Dermis blood vessel endothelial cell (primary cell): ENCODE measurements at regions not wholly inside any gene's neighbourhood (a gene's known extent, or its start where the extent isn't known, plus 50 kb on each side); places are given as distances from the start of the nearest gene placed in this dataset.
"Not testable (repeated sequence)": the region's sequence is repeated elsewhere in the genome, so short reads cannot be mapped to it uniquely, and the experiment has no call there.

Experiments
- DNase-seq: peaks from one replicate; pipeline ENCODE4 v3.0.0; 2010

DNA sequence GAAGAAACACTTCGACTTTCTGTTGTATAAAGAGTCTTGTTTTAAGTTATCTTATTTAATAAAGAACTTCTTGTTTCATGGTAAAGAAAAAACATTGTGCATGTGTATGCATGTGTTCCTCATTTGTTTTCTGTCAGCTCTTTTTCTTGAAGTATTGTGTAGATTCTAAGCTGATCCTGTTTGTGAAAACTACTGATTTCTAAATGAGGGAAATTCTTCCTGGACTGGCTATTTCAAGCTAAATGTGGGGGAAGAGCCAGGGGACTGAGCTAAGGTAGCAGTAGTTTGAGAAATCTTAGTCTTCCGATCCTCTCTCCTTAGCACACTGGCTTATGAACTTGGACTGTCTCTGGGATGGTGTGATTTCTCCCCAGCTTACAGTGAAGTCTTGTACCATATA lies 56.4 kb upstream of the RBMS1 start:
- no peak for DNase-seq

- no peak for DNase-seq
Observed at GRCh38 chr2:160551259-160551658, 57.7 kb upstream of the RBMS1 start.

- no peak for DNase-seq
Observed at GRCh38 chr2:160555420-160556071, 61.9 kb upstream of the RBMS1 start.

GRCh38 chr2:160557903-160558302 lies 64.3 kb upstream of the RBMS1 start:
- no peak for DNase-seq

DNA sequence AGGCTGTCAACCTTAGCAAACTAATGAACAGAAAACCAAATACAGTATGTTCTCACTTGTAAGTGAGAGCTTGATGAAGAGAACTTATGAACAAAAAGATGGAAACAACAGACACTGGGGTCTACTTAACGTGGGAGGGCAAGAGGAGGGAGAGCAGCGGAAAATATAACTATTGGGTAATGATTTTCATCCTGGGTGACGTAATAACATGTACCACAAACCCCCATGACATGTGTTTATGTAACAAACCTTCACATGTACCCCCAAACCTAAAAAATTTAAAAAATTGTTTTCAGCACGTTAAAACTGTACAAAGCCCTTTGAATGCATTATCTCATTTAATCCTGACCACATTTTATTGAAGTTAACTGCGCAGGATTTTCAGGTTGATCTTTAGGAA lies 64.9 kb upstream of the RBMS1 start:
- no peak for DNase-seq

DNA sequence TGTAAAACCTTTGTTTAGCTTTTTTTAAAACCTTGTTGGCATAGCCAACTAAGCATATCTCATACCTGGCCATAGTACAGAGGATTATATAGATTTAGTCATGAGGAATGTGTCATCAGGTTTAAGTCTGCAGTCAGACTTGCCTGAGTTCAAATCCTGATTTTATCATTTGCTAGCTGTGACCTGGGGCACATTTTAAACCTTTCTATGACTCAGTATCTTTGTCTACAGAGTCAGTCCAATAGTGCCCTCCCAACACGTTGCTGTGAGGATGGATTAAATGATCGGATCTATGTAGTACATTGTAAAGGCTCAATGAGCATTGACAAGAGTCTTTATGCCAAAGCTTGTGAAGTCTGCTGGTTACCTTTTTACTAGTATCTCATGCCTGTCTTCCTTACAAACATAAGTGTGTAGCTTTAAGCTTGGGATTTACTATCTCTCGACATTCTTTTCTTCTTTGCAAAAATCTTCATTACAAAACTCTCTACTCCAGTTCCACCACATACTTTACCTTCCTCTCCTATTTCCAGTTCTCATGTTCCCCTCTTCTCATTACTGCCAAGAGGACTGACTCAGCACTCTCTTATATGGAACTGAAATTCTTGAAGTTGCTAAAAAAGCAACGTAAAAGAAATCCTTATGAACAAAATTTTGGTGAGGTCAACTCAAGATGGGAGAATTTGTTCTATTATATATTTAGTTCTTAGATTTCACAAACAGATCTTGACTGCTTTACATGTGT lies 68.1 kb upstream of the RBMS1 start:
- no peak for DNase-seq

DNA sequence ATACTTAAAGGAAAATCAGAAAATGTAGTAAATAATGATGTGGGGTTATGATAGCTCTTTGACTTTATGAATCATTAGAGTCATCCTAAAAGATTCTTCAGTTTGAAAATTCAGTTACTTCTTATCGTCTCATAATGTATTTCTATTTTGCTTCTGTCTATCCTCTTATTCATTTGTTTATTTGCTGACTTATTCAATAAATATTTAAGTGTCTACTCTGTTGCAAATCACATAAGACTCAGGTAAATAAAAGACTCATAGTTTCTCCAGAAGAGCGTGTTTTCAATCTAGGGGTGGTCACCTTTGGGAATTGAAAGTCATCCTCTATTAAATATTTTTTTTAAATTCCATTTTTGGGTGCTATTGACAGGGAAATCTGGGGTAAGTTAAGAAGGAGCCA lies 69.1 kb upstream of the RBMS1 start:
- DNase-seq = no peak

GRCh38 chr2:160564591-160564990 lies 71.0 kb upstream of the RBMS1 start:
- peak; percentile 24 for DNase-seq

DNA sequence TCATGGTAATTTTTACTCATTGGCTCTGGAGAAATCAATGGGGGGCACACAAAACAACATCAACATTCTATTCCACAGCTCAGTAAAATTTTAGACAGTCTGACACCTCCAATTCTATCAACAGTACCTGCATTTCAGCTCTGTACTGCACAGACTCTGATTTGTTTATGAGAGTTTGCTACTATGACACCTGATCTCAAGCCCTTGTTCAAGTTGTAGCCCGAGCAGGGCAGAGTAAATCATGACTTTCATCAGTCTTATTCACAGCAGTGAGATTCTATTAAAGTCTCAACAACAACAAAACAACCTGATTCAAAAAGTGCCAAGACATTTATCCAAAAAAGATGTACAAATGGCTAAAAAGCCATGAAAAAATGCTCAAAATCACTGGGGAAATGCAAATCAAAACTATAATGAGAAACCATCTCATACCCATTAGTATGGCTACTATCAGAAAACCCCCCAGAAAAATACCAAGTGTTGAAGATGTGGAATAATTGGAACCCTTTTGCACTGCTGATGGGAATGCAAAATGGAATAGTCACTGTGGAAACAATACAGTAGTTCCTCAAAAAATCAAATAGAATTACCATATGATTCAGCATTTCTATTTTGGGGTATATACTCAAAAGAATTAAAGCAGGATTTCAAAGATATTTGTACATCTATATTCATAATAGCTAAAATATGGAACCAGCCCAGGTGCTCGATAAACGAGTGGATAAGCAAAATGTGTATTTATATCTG lies 71.7 kb upstream of the RBMS1 start:
- DNase-seq = no peak

DNA sequence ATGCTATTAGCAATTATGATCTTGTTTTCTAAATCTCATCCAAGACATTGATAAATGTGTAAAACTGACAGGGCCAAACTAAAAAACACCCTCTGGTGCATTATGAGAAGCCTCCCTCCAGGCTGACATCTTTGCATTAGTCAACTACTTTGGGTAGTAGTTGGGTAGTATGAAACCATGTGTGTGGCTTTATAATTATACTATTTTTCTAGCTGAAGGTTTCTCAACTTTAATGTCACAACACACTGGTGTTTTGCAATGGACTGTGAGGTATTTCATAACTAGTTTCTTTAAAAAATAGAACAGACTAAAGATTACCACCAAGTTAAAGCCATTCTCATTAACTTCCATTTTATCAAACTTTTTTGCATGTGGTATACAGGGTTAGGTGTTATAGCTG lies 73.1 kb upstream of the RBMS1 start:
- DNase-seq = no peak

- DNase-seq = no peak
Observed at GRCh38 chr2:160568856-160569255, 75.2 kb upstream of the RBMS1 start.

DNA sequence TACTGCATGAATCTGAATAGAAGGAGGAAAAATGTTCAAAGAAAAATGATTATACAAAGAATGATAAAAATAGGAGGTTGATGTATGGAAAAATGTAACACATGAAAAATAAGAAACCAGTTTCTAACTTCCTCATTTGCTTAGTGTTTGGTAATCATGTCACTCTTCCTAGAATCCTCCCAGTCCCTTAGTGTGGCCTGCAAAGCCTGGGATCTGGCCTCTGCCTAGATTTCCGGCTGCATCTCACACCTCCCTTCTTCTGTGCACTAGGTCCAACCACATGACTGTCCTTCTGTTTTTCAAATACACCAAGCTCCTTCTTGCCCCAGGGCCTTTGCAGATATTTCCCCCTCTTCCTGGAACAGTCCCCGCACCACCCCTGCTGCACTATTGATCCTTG lies 76.8 kb upstream of the RBMS1 start:
- DNase-seq = no peak

DNA sequence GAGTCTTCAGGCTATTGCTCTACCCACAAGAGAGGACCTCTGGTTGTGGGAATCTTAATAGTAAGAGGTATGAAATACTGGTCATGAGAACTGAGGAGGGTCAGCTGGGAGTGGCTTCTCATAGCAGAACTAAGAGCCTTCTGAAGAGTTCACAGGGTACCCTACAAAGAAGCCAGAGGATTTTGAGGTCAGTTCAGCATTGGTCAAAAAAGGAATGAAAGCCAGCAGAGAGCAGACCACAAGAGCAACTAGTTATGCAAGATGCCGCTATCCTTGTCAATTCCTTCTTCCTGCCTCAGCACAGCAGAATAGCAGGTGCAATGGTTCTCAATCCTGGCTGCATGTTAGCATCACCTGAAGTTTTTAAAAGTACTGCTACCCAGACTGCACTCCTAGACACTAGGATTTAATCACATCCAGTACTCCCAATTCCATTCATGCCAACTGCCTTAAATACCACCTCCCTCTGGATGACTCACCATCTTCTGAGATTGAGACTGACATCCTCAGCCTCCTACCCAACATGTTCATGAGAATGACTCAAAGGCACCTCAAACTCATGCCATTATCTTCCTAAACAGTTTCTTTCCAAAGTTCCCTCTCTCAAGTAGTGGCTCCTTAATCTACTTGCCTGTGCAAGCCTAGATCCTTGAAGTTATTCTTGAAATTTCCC lies 81.0 kb upstream of the RBMS1 start:
- peak; percentile 12 for DNase-seq

DNA sequence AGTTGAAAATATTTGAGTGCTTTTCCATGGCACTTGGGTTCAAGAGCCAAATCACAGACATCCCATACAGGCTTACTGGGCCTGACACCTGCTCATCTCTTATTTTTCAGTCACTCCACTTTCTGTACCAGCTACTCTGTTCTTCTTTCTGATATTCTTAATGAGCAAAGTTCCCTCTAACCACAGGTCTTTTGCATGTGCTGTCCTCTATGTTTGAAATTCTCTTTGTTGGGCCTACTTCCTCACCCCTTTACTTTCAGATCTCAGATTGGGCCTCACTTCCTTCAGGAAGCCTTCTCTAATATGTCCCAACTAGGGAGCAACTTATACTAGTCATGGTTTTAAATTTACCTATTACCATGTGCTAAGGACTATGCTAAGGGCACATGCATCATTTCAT lies 81.8 kb upstream of the RBMS1 start:
- no peak for DNase-seq

GRCh38 chr2:160576054-160576499 lies 82.5 kb upstream of the RBMS1 start:
- DNase-seq = peak; percentile 21

- not testable (repeated sequence) for DNase-seq
Observed at GRCh38 chr2:160577081-160577480, 83.5 kb upstream of the RBMS1 start.

- no peak for DNase-seq
Observed at GRCh38 chr2:160581035-160581434, 87.4 kb upstream of the RBMS1 start.

DNA sequence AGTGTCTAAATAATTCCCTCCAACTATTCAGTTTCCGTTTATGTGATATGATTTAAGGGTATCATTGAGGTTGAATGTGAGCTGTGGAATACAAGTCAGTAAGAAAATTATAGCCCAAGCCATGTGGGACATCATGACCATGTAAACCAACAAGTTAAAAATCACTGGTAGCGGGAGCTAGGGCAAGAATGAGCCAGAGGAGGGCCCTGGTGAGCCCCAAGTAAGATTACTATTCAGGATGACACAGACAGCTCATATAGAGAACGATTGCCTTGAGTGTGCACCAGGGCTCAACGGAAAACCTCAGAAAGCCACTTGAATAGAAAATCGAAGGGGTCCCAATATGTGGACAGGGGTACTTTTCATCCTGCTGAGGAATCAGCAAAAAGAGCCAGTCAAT lies 87.8 kb upstream of the RBMS1 start:
- no peak for DNase-seq

DNA sequence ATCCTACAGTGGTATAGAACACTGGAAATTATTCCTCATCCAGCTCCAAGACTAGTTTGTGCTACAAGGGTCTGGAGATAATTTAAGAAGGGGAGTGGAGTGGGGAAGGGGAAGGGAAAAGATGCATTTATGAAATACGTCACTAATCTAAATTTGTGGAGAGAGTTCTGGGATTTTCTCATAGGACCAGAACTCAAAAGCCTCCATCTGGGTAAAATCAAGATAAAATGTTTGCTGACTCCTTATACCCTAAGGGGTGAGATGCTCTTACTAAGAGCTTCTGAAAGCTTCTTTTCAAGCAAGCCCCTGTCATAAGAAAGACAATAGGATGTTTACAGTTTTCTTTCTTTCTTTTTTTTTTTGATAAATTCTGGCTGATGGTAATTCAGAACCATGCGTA lies 88.5 kb upstream of the RBMS1 start:
- DNase-seq = no peak

DNA sequence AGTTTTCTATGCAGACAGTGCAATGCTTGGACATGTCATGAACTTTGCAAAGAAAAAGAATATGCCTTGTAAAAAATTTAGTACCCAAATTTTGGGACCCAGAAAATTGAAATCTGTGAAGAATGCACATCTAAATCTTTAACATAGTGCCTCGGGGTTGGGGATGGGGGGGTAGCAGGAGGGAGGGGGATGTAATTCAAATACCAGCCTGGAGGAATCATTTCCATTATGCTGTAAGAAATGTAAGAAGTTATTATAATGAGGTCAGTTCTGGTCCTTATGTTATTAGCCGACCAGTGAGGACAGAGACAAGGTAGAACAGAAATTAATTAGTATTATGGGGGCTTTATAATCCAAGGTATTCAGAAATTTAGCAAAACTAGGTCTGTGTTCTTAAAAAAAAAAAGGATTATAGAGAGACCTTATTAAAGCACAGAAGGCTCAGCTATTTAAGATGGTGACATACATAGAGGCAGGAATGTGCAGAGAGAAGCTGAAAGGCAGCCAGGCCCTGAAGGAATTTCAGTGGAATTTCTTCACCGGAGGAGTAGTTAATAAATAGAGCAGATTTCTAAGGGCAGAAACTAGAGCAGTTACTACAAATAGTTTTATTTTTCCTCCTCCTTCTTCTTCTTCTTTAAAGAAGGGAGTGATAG lies 89.0 kb upstream of the RBMS1 start:
- no peak for DNase-seq

DNA sequence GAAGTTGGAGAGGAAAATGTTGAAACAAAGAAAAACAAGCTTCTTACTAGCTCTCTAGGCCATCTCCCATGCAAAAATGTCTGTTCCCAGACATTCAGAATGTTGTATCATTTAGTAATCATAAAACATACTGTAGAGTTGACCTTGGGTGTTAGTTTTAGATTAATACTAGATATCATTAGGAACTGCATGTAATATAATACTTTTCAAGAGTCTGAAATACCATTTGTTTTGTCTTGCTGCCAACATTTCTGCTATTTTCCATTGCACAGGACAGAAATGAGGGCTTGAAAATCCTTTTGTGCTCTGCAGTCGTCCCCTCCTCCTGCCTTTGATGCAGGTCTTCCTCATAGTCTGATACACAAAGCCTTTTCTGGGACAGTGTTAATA lies 89.5 kb upstream of the RBMS1 start:
- peak; percentile 29 for DNase-seq

DNA sequence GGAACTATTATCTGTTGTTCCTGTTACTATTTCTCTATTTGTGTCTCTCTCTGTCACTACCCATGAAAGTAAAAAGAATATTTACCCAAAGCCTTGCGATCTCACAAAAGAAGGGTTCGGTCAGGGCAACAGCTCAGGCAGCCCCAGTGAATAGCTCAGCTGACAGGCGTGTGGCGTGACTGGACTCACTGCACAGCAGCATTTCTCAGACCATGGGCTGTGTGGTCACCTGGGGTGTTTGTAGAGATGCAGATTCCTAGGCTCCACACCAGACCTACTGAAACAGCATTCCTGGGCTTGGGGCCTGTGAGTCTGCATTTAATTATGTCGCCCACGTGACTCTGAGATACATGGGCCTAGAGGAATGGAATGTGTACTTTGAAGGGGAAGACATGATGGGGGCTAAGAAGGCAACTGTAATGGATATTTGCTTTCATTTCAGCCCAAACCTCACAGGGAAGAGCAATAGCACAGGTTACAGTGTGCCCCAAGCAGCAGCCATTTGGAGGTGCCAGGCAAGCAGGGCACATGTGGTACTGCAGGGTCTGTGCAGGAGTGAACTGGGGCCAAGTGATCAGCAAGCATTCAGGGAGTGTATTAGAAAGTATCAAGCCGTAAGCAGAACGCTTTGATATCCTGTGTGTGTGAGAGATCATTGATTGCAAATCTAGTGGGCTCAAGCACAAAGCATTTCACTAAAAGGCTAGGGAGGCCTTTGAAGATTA lies 90.4 kb upstream of the RBMS1 start:
- no peak for DNase-seq
